GM10266 (cell line): ENCODE measurements at regions not wholly inside any gene's neighbourhood (a gene's known extent, or its start where the extent isn't known, plus 50 kb on each side); places are given as distances from the start of the nearest gene placed in this dataset.

Experiments used
- DNase-seq: peaks from one replicate; pipeline ENCODE4 v3.0.0; 2012; ENCODE audit errors: extremely low spot score
- CTCF ChIP-seq: IDR thresholded peaks from 2 replicates; pipeline ENCODE4 v1.5.1; 2012; ENCODE audit warnings: mild to moderate bottlenecking, low read depth; ENCODE audit not compliant: control insufficient read depth, insufficient read depth; ENCODE audit errors: missing control alignments

- DNase-seq, result no peak
- no peak for TF ChIP-seq CTCF
Measured at GRCh38 chr12:14310866-14311265, 54.6 kb upstream of the ATF7IP start.

GRCh38 chr12:14313379-14314138 is 51.9 kb upstream of the ATF7IP start:
- DNase-seq, result no peak
- no peak for TF ChIP-seq CTCF

GRCh38 chr12:14314801-14315200 is 50.7 kb upstream of the ATF7IP start:
- TF ChIP-seq CTCF, result no peak
- no peak for DNase-seq

GRCh38 chr12:14315501-14315900 is 50.0 kb upstream of the ATF7IP start:
- no peak for TF ChIP-seq CTCF
- DNase-seq, result no peak
